Vagina (tissue), 2 donors: ENCODE measurements at regions not wholly inside any gene's neighbourhood (a gene's known extent, or its start where the extent isn't known, plus 50 kb on each side); places are given as distances from the start of the nearest gene placed in this dataset.

Source experiments
- POLR2A ChIP-seq, 2 donors: fragments of 450-650 bp; IDR thresholded peaks; one replicate each; pipeline ENCODE4 v1.6.1; 2017; ENCODE audit warnings: antibody characterized with exemption in 2 of 2, mild to moderate bottlenecking in 2 of 2, moderate library complexity in 2 of 2
- POLR2AphosphoS5 ChIP-seq, 2 donors: sonication (generic); formaldehyde crosslinking; IDR thresholded peaks; one replicate each; pipeline ENCODE4 v1.9.0; 2017; ENCODE audit warnings: antibody characterized with exemption in 2 of 2, mild to moderate bottlenecking in 2 of 2, low read depth in 1 of 2; ENCODE audit not compliant: insufficient read depth in 1 of 2
- TF ChIP-seq, protein P1 (sequence below), 3 experiments: fragments of 450-650 bp in 2 of 3; fragments of 200-600 bp in 1 of 3; sonication (generic) in 1 of 3; IDR thresholded peaks; one replicate each; pipeline ENCODE4 v1.5.1; 2017 to 2019; ENCODE audit warnings: antibody characterized with exemption in 3 of 3, mild to moderate bottlenecking in 2 of 3, moderate library complexity in 2 of 3

DNA sequence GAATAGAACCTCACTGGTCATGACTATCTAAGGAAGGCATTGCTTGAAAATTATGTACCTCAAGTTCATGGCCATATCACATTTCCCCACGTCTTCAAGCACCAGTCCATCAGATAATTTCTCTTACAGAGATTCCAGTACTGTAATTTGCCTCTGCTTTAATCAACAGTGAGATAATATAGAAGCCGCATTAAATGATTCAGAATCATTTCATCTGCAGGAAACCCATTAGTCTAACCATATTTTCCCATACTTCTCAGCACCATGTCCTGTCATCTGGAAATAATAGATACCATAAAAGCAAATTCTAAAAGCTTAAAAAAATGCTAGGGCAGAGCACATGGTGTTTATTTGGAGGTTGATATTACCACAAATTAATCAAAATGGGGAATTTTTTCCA, 310.3 kb upstream of the SLIT2 start:
- TF ChIP-seq, protein P1, sequence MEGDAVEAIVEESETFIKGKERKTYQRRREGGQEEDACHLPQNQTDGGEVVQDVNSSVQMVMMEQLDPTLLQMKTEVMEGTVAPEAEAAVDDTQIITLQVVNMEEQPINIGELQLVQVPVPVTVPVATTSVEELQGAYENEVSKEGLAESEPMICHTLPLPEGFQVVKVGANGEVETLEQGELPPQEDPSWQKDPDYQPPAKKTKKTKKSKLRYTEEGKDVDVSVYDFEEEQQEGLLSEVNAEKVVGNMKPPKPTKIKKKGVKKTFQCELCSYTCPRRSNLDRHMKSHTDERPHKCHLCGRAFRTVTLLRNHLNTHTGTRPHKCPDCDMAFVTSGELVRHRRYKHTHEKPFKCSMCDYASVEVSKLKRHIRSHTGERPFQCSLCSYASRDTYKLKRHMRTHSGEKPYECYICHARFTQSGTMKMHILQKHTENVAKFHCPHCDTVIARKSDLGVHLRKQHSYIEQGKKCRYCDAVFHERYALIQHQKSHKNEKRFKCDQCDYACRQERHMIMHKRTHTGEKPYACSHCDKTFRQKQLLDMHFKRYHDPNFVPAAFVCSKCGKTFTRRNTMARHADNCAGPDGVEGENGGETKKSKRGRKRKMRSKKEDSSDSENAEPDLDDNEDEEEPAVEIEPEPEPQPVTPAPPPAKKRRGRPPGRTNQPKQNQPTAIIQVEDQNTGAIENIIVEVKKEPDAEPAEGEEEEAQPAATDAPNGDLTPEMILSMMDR (IDR thresholded peaks at IDR 0.05) = no peak
- TF ChIP-seq POLR2A (IDR thresholded peaks at IDR 0.05) (no peak), POLR2AphosphoS5 (IDR thresholded peaks at IDR 0.05; ENCODE audit: insufficient read depth in 1 of 2, low read depth in 1 of 2) (no peak)
